NAMALWA (cell line): ENCODE measurements at regions not wholly inside any gene's neighbourhood (a gene's known extent, or its start where the extent isn't known, plus 50 kb on each side); places are given as distances from the start of the nearest gene placed in this dataset.
A peak's percentile ranks its signal among the peaks of the same experiment; 100 is the strongest.

ENCODE experiments used
- DNase-seq: peaks from one replicate; pipeline ENCODE4 v3.0.0-alpha.2; 2015; ENCODE audit warnings: low spot score

GRCh38 chr7:26083113-26083512 is 68.9 kb upstream of the NFE2L3 start:
- no peak for DNase-seq

DNA sequence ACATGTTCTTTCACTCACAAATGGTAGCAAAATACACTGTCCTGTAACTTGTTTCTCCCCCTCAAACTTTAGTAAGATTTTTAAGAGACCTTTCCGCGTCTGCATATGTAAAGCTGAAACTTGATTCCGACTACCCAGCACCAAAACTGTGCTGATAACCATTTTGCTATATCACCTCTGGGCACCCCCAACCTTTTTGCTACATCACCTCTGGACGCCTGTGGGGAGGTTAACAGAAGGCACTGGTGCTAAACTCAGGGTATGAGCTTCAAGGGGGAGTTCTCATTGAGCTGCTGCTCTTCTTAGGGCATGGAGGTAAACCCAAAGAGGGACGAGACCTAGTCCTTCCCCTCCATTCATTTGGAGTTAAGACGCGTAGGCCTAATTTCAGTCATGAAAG is 67.6 kb upstream of the NFE2L3 start:
- no peak for DNase-seq

GRCh38 chr7:26085771-26086170 is 66.2 kb upstream of the NFE2L3 start:
- no peak for DNase-seq

- no peak for DNase-seq
These were observed 64.5 kb upstream of the NFE2L3 start for GRCh38 chr7:26087321-26088091.

DNA sequence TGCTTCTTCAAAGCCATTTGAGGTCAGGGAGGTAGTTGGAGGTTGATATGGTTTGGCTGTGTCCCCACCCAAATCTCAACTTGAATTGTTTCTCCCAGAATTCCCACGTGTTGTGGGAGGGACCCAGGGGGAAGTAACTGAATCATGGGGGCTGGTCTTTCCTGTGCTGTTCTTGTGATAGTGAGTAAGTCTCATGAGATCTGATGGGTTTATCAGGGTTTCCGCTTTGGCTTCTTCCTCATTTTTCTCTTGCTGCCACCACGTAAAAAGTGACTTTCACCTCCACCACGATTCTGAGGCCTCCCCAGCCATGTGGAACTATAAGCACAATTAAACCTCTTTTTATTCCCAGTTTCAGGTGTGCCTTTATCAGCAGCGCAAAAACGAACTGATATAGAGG is 62.5 kb upstream of the NFE2L3 start:
- peak; percentile 19 for DNase-seq

GRCh38 chr7:26090927-26091519 is 61.0 kb upstream of the NFE2L3 start:
- peak; percentile 78 for DNase-seq

- DNase-seq, result peak; percentile 51
These were observed 60.1 kb upstream of the NFE2L3 start for GRCh38 chr7:26091933-26092332.

DNA sequence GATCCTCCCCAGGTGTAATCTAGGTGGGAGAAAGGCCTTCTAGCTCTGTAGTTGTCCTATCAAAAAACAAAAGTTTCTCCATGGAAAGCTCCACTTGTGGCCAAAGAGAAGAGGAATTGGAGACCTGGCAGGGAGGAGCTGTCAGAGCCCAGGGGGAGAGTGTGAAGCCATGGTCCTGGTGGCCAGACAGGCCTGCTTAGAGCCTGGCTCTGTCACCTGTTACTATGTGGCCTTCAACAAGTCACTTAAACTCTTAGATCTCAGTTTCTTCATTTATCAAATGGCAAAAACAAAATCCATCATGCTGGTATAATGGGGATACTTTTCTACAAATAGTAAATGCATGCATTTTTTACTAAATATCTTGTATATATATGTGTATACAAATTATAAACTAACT is 59.0 kb upstream of the NFE2L3 start:
- DNase-seq, result no peak

DNA sequence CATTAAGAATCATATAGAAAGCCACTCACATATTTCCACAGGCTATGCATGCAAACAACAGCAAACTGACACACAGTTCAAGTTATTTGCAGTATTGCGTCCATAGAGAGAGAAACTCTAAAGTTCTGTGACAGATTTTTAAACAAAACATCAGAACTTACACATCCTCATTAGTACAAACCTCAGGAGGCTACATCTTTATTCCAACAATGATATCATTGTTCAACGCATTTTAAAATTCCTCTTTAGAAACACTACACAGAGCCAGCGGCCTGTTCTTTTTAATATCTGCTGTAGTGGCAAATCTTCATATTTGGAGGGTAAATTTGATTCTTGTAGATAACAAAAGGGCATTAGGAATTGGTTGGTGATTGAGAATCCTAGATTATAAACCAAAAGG is 55.9 kb upstream of the NFE2L3 start:
- no peak for DNase-seq

DNA sequence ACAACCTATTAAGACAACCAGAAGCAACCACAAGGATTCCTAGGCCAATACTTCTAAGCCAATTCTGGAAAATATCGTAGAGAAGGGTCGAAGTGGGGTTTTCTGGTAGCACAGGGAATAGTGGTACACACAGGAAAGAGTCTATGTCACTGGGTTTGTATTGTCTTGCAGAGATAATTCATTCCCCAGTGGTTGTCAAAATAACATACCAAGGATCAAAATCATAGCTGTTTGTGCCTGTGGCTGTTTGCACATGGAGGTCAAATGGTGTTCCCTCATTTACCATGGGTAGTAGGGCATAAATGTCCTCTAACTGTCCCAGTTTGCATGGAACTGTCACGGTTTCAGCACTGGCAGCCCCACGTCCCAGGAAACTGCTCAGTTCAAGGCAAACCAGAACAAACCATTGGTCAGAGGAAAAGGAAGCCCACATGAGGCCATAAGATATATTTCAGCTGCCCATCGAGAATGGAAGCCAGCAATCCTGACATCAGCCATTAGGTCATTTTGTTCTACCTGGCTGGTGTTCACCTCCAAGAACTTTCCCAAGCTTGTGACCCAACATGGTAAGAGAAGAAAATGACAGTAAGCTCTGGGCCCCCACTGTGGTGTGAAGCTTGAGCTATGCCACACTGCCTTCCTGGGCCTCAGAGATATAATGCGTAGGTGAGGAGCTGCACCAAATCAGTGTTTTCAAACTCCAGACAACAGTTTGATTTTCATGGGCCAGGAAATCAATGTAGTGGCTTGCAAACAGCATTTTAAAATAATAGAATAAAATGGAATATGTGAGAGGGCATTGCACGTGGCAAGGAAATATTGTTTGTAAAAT is 53.9 kb upstream of the NFE2L3 start:
- DNase-seq, result no peak

- DNase-seq, result no peak
These were observed 52.8 kb upstream of the NFE2L3 start for GRCh38 chr7:26099236-26099635.

- no peak for DNase-seq
These were observed 51.3 kb upstream of the NFE2L3 start for GRCh38 chr7:26100406-26101339.

- DNase-seq, result no peak
These were observed 50.4 kb upstream of the NFE2L3 start for GRCh38 chr7:26101361-26102151.

- no peak for DNase-seq
These were observed 49.8 kb upstream of the NFE2L3 start for GRCh38 chr7:26102176-26102575.
